ENCODE measurements at regions not wholly inside any gene's neighbourhood (a gene's known extent, or its start where the extent isn't known, plus 50 kb on each side); places are given as distances from the start of the nearest gene placed in this dataset.

DNA sequence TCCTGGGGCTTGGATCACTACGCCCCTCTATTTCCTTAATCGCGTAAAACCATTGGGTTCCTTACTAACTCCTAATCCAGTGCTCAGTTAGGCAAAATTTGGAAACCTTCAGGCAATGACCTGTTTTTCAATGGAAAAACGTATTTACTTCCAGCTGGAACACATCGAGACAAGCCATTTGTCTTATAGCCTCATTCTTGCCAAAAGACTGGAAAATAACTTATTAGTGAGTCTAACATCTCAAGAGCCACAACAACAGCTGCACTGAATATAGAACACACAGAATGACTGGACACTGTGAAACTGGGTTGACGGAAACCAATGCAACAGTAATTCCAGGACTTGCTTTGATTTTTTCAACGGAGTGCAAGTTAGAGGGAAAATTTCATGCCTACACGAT, 125.2 kb upstream of the MAP3K7 start:
- DNase-seq, result no peak
- Mint-ChIP-seq H3K4me3 (no peak overlapping the region), H3K27ac (no peak overlapping the region), H3K9me3 (no peaks in the 10 kb centered on the region), H3K4me1 (ENCODE audit: low read depth in 2 of 2) (no peaks in the 10 kb centered on the region), H3K27me3 (peaks cover 6 to 24% of the 10 kb centered on the region in 2 donors), H3K36me3 (ENCODE audit: insufficient read depth) (no peaks in the 10 kb centered on the region)
- no peak for ATAC-seq (replicated peaks)

DNA sequence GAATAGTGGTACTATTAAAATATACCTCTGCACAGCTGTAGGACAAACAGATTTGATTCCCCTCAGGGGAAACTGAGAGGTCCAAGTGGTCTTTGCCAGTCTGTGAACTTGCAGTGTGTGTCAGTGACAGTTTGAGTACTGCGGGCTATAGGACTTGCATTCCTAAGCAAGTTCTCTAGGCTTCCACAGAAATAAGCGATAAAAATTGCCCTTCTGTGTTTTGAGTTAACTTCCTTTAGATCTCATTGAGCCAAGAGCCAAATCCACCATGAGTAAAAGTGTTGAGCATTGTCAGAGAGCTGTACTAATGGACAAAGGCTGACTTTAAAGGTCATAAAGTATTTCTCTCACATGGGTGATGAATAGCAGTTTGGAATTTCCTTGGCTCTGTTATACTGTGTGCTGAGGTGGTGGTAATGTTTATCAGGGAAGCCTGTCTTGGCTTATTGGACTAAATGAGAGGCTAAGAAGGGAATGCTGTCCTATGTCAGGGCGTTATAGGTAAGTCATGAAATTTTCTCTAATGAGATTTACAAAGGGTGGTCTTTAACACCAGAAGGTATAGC, 122.6 kb upstream of the MAP3K7 start:
- ATAC-seq (replicated peaks), result no peak
- DNase-seq, result no peak
- peaks cover 11 to 18% of the 10 kb centered on the region in 2 donors for H3K27me3 Mint-ChIP-seq
- H3K9me3 Mint-ChIP-seq, result no peaks in the 10 kb centered on the region
- no peak overlapping the region for H3K27ac Mint-ChIP-seq
- no peaks in the 10 kb centered on the region for H3K4me1 Mint-ChIP-seq (ENCODE audit: low read depth in 2 of 2)
- H3K36me3 Mint-ChIP-seq (ENCODE audit: insufficient read depth), result no peaks in the 10 kb centered on the region
- no peak overlapping the region for H3K4me3 Mint-ChIP-seq

DNA sequence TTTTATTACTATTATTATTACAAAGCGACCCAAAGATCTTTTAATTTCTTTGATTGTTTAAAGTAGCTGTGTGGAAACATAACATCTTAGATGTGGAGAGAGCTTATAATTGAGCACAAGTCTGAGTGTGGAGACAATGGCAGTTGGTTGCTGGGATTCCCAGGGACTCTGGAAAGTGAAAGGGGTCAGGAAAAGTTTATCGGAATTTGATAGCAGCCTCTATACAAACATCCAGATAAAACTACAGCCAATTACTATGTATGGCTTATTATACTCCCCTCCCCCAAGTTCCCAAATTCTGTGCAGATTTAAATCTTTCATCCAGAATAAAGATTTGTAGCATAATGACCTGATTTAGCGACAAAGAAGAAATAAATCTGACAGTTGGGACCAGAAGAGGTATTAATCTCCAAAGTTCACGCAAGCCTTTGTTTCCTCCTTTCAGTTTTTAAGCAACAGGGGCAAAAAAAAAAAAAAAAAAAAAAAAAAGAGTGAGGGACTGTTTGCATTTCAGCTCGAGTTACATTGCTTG, 121.4 kb upstream of the MAP3K7 start:
- no peaks in the 10 kb centered on the region for H3K4me1 Mint-ChIP-seq (ENCODE audit: low read depth in 2 of 2)
- no peaks in the 10 kb centered on the region for H3K9me3 Mint-ChIP-seq
- H3K27me3 Mint-ChIP-seq, result peaks cover 11 to 18% of the 10 kb centered on the region in 2 donors
- no peak overlapping the region for H3K4me3 Mint-ChIP-seq
- no peak for ATAC-seq (replicated peaks)
- DNase-seq, result no peak
- no peak overlapping the region for H3K27ac Mint-ChIP-seq
- no peaks in the 10 kb centered on the region for H3K36me3 Mint-ChIP-seq (ENCODE audit: insufficient read depth)

DNA sequence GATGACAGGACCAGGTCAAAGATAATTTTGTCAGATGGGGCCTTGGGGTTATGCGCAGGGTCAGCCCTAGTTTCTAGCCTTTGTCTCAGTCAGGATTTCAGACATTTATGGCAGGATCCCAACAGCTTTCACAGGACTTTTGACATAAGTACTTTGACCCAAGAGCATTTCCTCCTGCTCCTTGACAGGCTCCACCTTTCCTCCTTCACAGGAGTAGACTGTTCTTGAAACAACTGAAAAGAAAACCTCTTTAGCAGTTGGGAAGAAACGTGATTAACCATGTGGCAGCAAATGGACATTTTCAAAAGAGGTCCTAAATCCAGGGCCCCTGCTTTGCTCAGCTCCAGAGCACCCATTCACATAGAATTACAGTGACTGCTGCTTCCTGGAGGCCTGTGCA, 120.4 kb upstream of the MAP3K7 start:
- H3K27ac Mint-ChIP-seq, result no peak overlapping the region
- DNase-seq (no peak), ATAC-seq (replicated peaks) (no peak)
- H3K36me3 Mint-ChIP-seq (ENCODE audit: insufficient read depth), result no peaks in the 10 kb centered on the region
- no peaks in the 10 kb centered on the region for H3K9me3 Mint-ChIP-seq
- H3K4me3 Mint-ChIP-seq, result no peak overlapping the region
- no peaks in the 10 kb centered on the region for H3K4me1 Mint-ChIP-seq (ENCODE audit: low read depth in 2 of 2)
- peaks cover 8 to 18% of the 10 kb centered on the region in 2 donors for H3K27me3 Mint-ChIP-seq

DNA sequence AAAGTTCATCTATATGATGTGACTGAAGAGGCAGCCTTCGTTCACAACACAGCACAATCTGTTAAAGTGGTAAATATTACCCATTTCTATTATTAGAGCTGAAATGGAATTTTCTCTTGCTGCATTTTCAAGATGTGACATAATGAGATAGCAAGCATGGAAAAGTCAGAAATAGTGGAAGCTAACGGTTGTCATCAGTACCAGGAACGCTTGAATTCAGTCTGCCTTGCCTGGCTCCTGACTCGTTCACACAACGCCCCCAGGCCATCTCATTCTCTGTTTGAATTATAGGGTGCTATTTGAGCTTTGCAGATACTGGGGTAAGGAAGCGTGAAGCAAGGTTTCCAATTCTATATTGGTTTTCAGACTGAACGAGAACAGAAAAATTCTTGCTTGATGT, 116.5 kb upstream of the MAP3K7 start:
- H3K9me3 Mint-ChIP-seq, result no peaks in the 10 kb centered on the region
- H3K4me1 Mint-ChIP-seq (ENCODE audit: low read depth in 2 of 2), result no peaks in the 10 kb centered on the region
- no peak overlapping the region for H3K4me3 Mint-ChIP-seq
- ATAC-seq (replicated peaks) (no peak), DNase-seq (no peak)
- H3K27ac Mint-ChIP-seq, result no peak overlapping the region
- H3K36me3 Mint-ChIP-seq (ENCODE audit: insufficient read depth), result no peaks in the 10 kb centered on the region
- H3K27me3 Mint-ChIP-seq, result peaks cover 5 to 10% of the 10 kb centered on the region in 2 donors

DNA sequence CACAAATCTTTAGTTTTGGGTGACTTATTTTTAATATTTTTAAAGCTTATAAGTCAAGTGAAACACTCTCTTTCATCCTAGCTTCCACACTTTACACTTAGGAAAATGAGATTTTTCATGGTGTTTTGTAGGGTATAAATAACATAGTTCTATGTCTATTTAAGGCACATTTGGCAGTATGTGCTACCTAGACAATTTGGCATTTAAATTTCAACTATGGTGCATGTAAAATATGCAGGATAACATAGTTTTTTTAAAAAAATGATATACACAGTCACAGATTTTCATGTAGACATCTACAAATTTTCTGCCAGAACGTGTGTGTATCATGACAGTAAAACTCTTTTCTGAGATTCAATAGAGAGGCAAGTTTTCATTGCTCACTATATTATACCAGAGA, 115.1 kb upstream of the MAP3K7 start:
- ATAC-seq (replicated peaks), result no peak
- H3K27ac Mint-ChIP-seq, result no peak overlapping the region
- no peak overlapping the region for H3K4me3 Mint-ChIP-seq
- peaks cover 3 to 4% of the 10 kb centered on the region in 2 donors for H3K27me3 Mint-ChIP-seq
- H3K9me3 Mint-ChIP-seq, result no peaks in the 10 kb centered on the region
- no peaks in the 10 kb centered on the region for H3K36me3 Mint-ChIP-seq (ENCODE audit: insufficient read depth)
- H3K4me1 Mint-ChIP-seq (ENCODE audit: low read depth in 2 of 2), result no peaks in the 10 kb centered on the region
- DNase-seq, result no peak

DNA sequence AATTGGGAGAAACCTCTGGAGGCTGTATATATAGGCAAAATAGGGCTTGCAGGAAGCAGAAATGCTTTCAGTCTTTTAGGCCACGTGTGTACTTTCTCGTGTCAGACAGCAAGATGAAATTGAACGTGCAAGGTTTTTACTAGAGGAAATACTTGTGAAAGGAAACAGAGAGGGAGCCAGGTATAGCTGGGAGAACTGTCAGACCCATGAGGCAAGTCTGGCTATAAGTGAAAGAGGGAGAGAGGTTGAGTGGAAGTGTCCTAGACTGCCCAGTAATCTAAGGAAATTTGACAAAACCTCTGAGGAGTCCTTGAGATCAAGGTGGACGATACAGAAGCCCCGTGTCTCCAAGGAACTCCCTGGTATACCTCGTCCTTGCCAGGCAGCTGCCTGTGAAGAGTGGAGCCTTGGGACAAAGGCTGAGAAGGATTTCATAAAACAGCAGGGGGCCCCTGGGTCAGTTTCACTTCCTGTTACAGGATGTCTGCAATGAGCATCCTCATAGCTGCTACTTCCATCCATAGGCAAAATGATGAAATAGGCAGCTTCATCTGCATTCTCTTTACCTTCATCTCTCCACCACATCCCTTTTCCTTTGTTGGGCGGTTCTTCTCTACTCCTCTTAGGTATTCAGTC, 114.4 kb upstream of the MAP3K7 start:
- no peak for ATAC-seq (replicated peaks)
- DNase-seq, result no peak
- Mint-ChIP-seq H3K4me3 (no peak overlapping the region), H3K27me3 (no peaks in the 10 kb centered on the region), H3K36me3 (ENCODE audit: insufficient read depth) (no peaks in the 10 kb centered on the region), H3K9me3 (no peaks in the 10 kb centered on the region), H3K4me1 (ENCODE audit: low read depth in 2 of 2) (no peaks in the 10 kb centered on the region), H3K27ac (no peak overlapping the region)

DNA sequence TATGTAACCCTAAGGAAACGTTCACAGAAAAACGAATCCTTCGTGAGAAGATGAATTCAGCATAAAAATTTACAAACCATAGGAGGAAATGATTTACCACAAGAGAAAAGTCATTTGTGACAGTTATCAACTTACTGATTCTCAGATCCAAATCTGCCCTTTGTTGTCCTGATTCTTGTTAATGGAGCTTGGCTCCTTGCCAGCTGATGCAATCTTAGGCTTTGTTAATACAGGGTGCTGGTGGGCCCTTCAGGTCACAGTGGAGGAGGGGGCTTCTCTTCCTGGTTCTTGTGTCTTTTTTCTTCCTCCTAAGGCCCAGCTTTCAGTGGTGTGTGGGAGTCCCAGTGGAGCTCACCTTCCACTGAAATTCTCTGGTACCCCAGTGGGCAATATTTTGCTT, 108.4 kb upstream of the MAP3K7 start:
- DNase-seq, result no peak
- Mint-ChIP-seq H3K4me3 (no peak overlapping the region), H3K36me3 (ENCODE audit: insufficient read depth) (no peaks in the 10 kb centered on the region), H3K4me1 (ENCODE audit: low read depth in 2 of 2) (no peaks in the 10 kb centered on the region), H3K27me3 (peaks cover 14 to 17% of the 10 kb centered on the region in 2 donors), H3K27ac (no peak overlapping the region), H3K9me3 (peaks cover 1 to 9% of the 10 kb centered on the region in 2 donors)
- no peak for ATAC-seq (replicated peaks)

DNA sequence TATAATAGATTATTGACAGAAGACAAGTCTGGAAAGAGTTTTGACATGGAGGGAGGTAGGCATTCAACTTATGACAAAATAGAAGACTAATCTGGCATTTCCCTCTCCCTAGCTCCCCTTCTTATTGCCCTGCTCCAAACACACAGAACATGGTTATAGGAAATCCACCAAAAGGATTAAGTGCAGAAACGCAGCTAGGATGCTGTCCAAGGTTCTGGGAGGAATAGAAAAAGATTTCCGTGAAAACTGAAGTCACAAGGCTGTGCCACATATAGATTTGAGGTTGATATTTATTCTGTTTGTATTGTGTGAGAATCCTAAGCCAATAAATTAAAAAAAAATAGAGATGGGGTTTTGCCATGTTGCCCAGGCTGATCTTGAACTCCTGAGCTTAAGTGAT, 107.9 kb upstream of the MAP3K7 start:
- Mint-ChIP-seq H3K36me3 (ENCODE audit: insufficient read depth) (no peaks in the 10 kb centered on the region), H3K27ac (no peak overlapping the region), H3K4me1 (ENCODE audit: low read depth in 2 of 2) (no peaks in the 10 kb centered on the region), H3K4me3 (no peak overlapping the region), H3K27me3 (peaks cover 14 to 17% of the 10 kb centered on the region in 2 donors), H3K9me3 (peaks cover 1 to 9% of the 10 kb centered on the region in 2 donors)
- ATAC-seq (replicated peaks) (no peak), DNase-seq (no peak)

DNA sequence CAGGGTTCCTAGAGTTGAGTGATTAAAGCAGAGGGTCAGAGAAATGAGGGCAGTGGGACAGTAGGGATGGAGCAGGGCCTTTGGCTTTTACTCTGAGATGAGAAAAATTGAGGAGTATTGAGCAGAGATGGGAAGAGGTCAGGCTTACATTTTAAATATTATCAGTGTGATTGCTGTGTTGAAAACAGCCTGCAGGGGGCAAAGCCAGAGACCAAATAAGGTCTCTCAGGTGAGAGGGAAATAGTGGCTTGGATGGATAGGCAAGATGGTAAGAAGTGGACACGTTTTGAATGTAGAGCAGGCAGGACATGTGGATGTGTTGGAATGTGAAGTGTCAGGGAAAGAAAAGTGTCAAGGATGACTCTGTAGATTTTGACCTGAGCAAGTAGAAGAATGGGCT, 105.0 kb upstream of the MAP3K7 start:
- no peak overlapping the region for H3K4me3 Mint-ChIP-seq
- ATAC-seq (replicated peaks) (no peak), DNase-seq (no peak)
- no peak overlapping the region for H3K27ac Mint-ChIP-seq
- peaks cover 1 to 9% of the 10 kb centered on the region in 2 donors for H3K9me3 Mint-ChIP-seq
- no peaks in the 10 kb centered on the region for H3K36me3 Mint-ChIP-seq (ENCODE audit: insufficient read depth)
- peaks cover 14 to 17% of the 10 kb centered on the region in 2 donors for H3K27me3 Mint-ChIP-seq
- no peaks in the 10 kb centered on the region for H3K4me1 Mint-ChIP-seq (ENCODE audit: low read depth in 2 of 2)

DNA sequence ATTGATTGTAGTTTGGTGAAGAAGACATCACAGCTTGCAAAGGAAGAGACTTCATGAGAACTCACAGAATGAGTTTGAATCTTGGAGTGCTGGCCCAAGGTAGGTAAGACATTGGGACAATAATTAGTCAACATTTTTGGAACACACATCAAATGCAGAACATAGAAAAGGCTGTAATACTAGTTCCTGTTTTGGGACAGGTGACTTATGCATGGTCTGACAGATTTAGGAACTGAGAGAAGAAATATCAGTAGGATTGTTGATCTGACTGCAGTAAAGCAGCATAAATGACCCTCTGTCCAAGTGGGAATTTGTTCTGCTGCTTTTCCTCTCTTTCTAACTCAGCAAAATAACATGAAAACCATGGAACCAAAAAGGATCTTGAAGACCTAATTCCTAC, 102.3 kb upstream of the MAP3K7 start:
- Mint-ChIP-seq H3K4me3 (no peak overlapping the region), H3K36me3 (ENCODE audit: insufficient read depth) (no peaks in the 10 kb centered on the region), H3K27me3 (peaks cover 14 to 20% of the 10 kb centered on the region in 2 donors), H3K27ac (no peak overlapping the region), H3K9me3 (peaks cover 1 to 9% of the 10 kb centered on the region in 2 donors), H3K4me1 (ENCODE audit: low read depth in 2 of 2) (no peaks in the 10 kb centered on the region)
- ATAC-seq (replicated peaks) (no peak), DNase-seq (no peak)

DNA sequence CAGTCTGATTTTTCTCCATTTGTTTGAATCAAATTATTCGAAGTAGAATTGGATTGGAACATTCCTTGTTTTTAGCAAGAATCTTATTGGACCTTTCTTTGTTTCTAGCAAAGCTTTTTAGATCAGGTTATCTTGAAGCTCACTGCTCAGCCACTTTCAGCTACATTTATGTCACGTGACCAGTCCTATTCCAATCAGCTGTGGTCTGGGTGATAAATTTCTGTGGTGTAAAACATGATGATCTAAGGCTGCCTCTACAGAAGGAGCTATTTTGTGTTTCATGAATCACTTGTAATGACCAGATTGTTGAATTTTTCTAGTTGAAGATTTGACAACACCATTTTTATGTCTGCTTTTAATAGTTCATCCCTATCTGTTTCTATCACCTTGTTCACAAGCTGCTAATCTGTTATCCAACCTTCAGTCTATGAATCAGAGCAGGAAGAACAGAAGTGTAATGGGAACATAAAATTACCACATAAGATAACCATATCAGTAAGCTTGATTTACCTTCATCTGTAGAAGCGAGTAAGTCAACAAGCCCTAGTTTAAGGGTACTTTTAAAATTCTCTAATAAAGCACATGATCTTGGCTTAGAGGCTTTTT, 101.0 kb upstream of the MAP3K7 start:
- H3K36me3 Mint-ChIP-seq (ENCODE audit: insufficient read depth), result no peaks in the 10 kb centered on the region
- H3K9me3 Mint-ChIP-seq, result peaks cover 1 to 9% of the 10 kb centered on the region in 2 donors
- ATAC-seq (replicated peaks), result no peak
- H3K4me3 Mint-ChIP-seq, result no peak overlapping the region
- no peak overlapping the region for H3K27ac Mint-ChIP-seq
- no peaks in the 10 kb centered on the region for H3K4me1 Mint-ChIP-seq (ENCODE audit: low read depth in 2 of 2)
- peaks cover 14 to 19% of the 10 kb centered on the region in 2 donors for H3K27me3 Mint-ChIP-seq
- DNase-seq, result no peak

DNA sequence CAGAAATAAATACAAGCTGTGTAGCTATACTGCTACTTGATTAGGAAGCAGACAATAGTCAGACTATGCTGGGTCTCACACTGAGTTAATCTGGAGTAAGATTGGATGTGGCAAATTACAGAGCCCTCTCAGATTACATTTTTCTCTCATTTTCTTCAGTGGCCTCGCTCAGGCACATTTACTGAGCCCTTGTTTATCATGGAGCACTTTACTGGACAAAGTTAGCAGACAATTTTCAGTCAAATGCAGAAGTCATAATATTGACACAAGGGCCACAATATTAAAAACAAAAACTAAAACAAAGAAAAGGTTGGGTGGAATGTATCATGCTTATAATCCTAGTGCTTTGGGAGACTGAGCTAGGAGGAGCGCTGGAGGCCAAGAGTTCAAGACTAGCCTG, 95.0 kb upstream of the MAP3K7 start:
- DNase-seq (no peak), ATAC-seq (replicated peaks) (no peak)
- Mint-ChIP-seq H3K36me3 (ENCODE audit: insufficient read depth) (no peaks in the 10 kb centered on the region), H3K9me3 (no peaks in the 10 kb centered on the region), H3K4me1 (ENCODE audit: low read depth in 2 of 2) (no peaks in the 10 kb centered on the region), H3K27ac (no peak overlapping the region), H3K27me3 (peaks cover 13 to 17% of the 10 kb centered on the region in 2 donors), H3K4me3 (no peak overlapping the region)

Data from effector memory CD8-positive, alpha-beta T cell (primary cell).